GM12872 (cell line): ENCODE measurements at regions not wholly inside any gene's neighbourhood (a gene's known extent, or its start where the extent isn't known, plus 50 kb on each side); places are given as distances from the start of the nearest gene placed in this dataset.

Experiments used
- TF ChIP-seq, protein P1 (sequence below): IDR thresholded peaks from 3 replicates; pipeline ENCODE4 v1.5.1; 2011; ENCODE audit warnings: low read depth, mild to moderate bottlenecking, low read length, moderate library complexity; ENCODE audit not compliant: insufficient read depth

DNA sequence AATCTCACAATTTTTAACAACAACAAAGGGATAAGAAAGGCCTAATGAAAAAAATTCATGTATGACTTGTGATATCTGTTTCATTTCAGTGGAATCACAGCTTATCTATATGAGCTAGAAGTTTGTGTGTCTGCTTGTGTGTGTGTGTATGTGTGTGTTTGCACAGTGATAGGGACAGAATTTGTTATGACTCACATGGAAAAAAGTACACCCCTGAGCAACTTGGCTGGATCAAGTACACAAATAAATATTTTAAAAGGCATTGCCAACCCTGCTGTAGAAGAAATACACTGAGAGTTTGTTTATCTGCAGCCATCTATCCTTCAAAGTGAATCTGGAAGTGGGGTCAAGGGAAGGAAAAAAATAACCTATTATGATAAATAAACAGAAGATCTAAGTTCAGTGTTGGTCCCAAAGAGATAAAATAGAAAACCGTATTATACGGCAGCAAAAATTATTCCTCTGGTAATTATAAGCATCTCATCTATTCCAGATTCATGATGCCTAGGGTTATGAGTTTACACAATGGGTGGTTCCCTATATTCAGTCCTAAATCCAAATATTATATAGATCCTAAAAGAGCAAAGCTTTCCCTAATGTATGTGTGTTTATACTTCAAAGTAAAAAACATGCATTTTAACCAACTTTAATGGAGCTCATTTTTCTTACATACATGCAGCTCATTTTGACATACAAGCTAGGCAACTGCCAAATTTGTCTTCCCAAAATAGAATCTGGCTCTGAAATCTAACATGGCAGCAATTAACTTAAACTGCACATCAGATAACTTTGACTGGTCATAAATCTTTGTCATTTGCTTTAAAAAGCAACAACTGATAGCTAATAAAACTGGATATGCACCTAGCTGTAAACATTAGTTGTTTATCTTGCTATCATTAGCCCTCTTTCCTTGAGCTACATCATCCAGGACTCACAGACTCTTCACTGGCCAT lies 420.6 kb downstream of the IRS1 start:
- TF ChIP-seq, protein P1, sequence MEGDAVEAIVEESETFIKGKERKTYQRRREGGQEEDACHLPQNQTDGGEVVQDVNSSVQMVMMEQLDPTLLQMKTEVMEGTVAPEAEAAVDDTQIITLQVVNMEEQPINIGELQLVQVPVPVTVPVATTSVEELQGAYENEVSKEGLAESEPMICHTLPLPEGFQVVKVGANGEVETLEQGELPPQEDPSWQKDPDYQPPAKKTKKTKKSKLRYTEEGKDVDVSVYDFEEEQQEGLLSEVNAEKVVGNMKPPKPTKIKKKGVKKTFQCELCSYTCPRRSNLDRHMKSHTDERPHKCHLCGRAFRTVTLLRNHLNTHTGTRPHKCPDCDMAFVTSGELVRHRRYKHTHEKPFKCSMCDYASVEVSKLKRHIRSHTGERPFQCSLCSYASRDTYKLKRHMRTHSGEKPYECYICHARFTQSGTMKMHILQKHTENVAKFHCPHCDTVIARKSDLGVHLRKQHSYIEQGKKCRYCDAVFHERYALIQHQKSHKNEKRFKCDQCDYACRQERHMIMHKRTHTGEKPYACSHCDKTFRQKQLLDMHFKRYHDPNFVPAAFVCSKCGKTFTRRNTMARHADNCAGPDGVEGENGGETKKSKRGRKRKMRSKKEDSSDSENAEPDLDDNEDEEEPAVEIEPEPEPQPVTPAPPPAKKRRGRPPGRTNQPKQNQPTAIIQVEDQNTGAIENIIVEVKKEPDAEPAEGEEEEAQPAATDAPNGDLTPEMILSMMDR: no peak

DNA sequence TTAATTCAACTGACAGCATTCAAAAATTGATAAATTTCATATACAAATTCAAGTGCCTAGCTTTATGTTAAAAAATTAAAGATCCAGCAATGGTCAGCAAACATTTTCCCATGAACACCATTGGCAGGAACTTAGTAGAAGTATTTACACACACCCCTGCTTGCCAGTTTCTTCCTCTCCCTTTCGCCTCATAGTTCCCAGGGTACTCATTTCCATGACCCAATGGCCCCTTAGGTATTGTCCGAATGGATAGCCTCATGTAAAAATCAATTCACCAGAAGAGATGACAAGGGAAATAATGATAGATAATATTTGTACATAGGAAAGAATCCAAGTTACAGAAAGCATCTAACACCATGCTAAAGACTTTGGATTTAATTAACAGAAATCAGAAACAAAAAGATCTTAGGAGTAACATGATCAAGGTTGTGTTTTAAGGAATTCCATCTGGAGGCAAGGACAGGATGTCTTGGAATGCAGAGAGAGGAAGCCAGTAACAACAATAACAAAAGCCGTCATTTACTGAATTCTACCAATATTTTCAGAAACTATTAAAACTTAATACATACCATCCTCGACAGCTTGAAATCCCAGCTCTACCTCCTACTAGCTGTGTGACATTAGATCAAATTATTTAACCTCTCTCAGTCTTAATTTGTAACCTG lies 423.0 kb downstream of the IRS1 start:
- TF ChIP-seq, protein P1: no peak

DNA sequence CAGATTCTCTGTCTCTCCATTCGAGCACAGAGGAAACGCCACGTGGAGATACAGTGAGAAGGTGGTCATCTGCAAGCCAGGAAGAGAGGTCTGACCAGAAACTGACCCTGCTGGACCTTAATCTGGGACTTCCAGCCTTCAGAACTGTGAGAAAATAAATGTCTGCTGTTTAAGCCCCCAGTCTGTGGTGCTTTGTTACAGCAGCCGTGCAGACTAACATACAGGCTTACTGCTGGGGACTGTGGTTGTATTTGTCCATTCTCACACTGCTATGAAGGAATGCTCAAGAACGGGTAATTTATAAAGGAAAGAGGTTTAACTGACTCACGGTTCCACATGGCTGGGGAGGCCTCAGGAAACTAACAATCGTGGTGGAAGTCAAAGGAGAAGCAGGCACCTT lies 432.7 kb downstream of the IRS1 start:
- TF ChIP-seq, protein P1: no peak

DNA sequence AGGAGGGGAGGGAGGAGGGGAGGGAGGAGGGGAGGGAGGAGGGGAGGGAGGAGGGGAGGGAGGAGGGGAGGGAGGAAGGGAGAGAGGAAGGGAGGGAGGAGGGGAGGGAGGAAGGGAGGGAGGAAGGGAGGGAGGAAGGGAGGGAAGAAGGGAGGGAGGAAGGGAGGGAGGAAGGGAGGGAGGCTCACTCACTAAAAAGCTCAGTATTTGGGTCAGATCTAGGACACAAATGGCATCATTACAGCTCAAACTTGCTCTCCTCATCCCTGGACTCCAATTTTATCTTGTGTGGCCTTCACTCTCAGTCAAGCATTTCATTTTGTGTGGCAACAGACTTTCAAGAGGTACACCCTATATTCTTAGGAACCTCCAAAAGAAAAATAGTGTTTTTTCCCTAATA lies 435.4 kb downstream of the IRS1 start:
- TF ChIP-seq, protein P1: no peak

DNA sequence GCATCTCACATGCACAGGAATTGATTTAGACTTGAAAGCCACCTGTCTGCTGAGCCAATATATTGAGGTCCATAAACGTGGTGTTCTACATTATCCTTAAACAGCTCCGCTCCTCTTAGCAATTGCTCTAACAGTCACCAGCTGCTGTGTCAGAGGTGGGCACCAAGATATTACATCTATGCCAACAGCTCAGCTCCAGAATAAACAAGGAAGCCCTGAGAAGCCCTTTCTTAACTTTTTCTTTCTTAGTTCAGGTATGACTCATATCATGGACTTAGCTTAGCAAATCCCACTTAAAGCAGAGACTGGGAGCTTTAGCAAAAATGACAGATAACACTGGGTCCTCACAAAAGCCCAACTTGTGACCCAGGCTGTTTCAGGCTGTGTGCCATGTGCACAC lies 436.6 kb downstream of the IRS1 start:
- TF ChIP-seq, protein P1: no peak

DNA sequence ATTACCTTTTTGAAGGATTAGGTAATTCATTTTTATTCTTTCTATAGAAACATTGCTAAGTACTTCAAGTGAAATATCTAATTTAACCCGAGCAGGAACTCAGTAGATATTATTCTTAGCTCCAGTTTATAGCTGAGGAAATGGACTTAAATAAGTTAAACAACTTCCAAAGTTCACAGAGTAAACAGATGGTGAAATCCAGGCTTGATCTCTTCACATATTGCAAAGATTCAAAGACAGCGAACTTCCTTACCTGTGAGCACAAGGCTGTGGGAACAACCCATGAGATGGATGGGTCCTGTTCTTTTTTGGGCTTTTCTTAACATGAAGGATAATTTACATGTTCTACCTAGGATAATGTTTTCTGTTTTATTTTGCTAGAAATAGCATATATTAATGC lies 439.0 kb downstream of the IRS1 start:
- TF ChIP-seq, protein P1: no peak

DNA sequence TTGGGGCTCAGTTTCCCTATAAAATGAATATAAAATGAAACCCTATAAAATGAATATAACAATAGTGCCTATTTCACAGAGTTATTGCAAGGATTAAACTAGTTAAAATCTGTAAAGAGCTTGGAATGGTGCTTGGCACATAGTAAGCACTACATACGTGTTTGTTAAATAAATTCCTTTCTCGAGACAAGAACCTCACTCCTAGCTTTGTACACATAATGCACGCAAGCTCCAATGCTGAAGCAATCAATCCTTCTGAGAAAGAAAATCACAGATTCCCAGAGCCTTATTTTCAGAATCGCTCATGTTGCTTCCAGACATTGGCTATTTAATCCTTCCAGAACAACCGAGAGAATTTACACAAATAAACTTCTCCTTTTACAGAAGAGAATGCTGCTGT lies 440.9 kb downstream of the IRS1 start:
- TF ChIP-seq, protein P1: no peak
